HCT116 (cell line): ENCODE measurements at regions not wholly inside any gene's neighbourhood (a gene's known extent, or its start where the extent isn't known, plus 50 kb on each side); places are given as distances from the start of the nearest gene placed in this dataset.

ENCODE experiments used
- CBX3 ChIP-seq: IDR thresholded peaks from 2 replicates; pipeline ENCODE4 v1.6.1; 2012; ENCODE audit warnings: low read depth
- EZH2 ChIP-seq: fragments of 200-600 bp; sonication (generic); IDR thresholded peaks from 2 replicates; pipeline ENCODE4 v1.6.1; 2017; ENCODE audit warnings: antibody characterized with exemption, mixed run types
- EZH2phosphoT487 ChIP-seq: fragments of 200-600 bp; IDR thresholded peaks from 2 replicates; pipeline ENCODE4 v1.6.1; 2018; ENCODE audit warnings: antibody characterized with exemption, borderline replicate concordance
- POLR2AphosphoS5 ChIP-seq: IDR thresholded peaks from 2 replicates; pipeline ENCODE4 v1.6.1; 2011; ENCODE audit warnings: mild to moderate bottlenecking, low read depth, low read length, moderate library complexity

- TF ChIP-seq EZH2 (no peak), POLR2AphosphoS5 (no peak), CBX3 (no peak), EZH2phosphoT487 (no peak)
Observed at GRCh38 chr6:6968731-6969552, 138.8 kb upstream of the RREB1 start.
